NCI-H1436 (cell line): ENCODE measurements at regions not wholly inside any gene's neighbourhood (a gene's known extent, or its start where the extent isn't known, plus 50 kb on each side); places are given as distances from the start of the nearest gene placed in this dataset.
"Not testable (repeated sequence)": the region's sequence is repeated elsewhere in the genome, so short reads cannot be mapped to it uniquely, and the experiment has no call there.

Source experiments
- DNase-seq: peaks from one replicate; lab custom pipeline; 2025; lab: John Stamatoyannopoulos, UW

DNA sequence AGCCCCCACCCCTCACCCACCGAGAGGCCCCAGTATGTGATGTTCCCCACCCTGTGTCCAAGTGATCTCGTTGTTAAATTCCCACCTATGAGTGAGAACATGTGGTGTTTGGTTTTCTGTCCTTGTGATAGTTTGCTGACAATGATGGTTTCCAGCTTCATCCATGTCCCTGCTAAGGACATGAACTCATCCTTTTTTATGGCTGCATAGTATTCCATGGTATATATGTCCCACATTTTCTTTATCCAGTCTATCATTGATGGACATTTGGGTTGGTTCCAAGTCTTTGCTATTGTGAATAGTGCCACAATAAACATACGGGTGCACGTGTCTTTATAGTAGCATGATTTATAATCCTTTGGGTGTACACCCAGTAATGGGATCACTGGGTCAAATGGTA, 79.2 kb downstream of the PXDC1 start:
- not testable (repeated sequence) for DNase-seq

DNA sequence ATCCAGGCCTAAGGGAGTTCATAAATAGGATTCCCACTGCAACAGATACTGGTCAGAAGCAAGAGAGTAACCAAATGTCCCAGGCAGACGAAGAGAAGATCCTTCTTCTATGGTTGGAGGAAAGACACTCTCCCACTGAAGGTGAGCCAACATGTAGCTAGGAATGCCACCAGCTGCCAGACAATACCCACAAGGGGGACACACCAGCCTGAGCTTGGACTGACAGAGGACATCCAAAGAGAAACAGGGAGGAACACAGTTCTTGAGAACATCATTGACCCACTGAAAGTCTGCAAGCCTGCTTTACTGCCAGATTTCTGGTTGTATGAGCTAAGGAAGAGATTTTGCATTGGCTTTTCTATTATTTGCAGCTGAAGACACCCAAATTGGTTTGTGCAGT, 80.1 kb downstream of the PXDC1 start:
- DNase-seq: no peak

DNA sequence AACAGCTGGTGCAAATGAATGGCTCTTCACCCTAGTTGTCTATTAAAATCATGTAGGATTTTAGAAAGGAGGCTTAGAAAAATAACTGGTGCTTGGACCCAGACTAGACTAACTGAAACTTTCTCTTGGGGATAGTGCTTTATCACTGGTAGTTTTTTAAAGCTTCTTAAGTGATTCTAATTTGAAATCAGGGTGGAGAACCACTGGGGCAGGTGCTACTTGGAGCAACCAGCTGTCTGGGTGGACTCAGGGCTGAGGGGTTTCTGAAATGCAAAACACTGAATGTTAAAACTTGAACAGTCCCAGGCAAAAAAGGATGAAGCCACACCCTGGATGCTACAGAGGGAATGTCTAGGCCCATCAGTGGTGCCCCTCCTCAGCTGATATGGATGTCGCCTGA, 81.2 kb downstream of the PXDC1 start:
- DNase-seq: no peak

DNA sequence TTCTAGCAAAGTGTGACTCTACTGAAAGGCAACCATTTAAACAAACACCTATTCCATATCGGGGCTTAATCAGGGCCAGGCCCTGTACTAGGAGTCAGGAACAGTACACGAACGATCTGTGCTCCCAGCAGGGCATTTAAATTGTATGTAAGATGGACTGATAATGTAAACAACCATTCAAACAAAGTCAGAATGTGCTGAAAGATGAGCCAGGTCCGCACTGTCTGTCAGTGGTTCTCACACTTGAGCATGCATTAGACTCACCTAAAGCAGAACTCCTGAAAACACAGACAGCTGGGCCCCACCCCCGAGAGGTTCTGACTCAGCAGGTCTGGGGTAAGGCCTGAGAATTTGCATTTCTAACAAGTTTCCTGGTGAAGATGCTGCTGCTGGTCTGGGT, 81.6 kb downstream of the PXDC1 start:
- DNase-seq: no peak

DNA sequence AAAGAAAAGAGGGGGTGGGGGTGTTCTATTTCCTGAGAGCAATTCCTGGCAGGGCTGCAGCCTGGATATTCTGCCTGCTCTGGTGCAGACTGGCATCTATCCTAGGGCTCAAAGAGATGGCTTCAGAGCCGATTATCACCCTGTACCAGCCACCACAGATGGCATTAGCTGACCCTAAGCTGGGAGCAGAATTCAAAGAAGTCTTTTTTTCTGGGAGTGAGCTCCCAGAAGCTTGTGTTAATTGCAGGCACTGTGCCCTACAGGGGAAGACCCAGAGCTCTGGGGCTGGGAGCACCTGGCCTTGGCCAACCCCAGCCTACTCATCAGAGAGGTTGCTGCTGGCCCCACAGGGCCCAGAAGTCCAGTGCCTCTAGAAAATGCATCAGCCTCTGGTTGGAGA, 85.9 kb downstream of the PXDC1 start:
- no peak for DNase-seq

DNA sequence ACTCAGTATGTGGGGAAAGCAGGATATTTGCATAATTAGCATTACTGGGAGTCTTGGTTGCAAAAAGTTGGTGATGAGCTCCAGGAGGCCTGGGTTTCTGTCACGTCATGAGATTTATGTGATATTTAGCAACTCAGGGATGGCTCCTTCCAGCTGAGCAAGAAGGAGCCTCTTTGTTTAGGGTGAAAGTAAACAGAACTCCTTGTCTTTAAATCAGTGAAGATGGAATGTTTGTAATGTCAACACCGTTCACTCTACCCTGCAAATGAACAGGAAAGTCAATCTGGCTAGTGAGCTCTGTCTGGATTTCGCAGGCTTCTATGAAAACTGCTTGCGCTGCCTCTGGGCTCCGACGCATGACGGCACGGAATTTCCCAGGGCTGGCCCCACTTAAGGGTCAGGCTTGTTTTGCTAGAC, 86.9 kb downstream of the PXDC1 start:
- no peak for DNase-seq

DNA sequence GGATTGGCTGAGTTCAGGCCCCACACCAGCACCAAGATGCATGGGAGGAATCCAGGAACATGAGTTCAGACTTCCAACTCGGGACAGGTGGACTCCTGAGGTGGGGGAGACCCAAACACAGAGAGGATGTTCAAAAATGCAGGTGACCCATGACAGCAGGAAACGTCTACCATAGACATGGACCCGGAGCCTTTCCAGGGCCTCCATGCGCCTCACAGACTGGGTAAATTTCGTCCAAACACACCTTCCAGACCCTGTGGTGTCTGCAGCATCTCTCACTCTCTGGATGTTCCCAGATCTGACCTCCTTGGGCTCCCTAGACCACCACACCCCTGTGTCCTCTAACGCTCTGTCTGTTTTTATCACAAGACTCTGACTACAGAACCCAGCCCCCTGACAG, 87.7 kb downstream of the PXDC1 start:
- no peak for DNase-seq

DNA sequence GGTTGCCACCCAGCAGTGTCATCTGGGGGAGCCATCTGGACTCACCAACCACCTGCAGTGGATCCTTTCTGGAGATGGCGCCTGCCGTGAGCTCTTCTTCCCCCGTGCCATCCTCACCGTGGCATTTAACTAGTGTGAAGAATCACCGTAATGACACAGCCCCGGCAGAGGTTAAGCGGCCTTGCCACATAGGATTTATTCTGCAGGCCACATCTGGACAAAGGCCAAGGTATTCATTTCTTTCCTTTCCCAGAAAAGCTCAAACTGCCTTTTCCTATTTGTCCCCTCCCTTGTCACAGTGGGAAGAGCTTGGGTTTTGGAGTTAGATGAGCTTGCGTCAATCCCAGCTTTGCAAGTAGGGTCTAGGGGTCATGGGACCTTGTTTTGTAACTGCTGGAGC, 88.4 kb downstream of the PXDC1 start:
- DNase-seq: no peak

DNA sequence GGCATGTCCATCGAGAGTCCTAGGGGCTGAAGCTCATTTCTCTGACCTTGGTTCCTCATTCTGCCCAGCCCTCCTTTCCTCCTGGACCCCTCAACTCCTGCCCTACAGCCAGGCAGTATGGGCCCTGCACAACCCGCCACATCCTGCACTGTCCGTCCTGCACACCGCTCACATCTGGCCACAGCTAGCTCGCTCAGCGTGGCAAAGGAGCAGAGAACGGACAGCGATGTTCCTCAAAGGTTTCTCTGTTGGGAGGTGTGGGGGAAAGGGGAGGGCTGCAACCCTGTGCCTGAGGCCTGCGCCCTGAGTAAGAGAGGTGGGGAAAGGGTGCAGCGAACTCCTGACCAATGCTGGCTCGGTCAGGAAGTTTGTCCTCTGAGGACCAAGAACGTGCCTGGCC, 90.1 kb downstream of the PXDC1 start:
- DNase-seq: no peak

DNA sequence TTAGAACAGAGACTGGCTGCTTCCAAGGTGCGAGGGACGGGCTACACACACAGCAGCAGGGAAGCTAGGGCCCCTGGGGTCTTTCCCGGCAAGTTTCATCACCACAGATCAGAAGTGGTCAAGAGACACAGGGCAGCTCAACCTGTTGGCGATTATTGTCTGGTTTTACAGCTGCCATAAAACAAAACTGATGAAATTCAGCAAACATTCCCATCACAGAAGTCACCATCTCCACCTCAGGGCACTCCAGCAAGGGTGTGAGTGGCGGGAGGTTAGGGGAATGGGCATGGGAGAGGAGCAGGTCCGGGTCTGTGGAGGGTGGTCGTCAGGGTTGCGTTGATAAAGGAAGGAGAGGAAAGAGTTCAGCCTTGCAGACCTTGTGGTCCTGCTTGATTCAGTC, 91.0 kb downstream of the PXDC1 start:
- DNase-seq: no peak

DNA sequence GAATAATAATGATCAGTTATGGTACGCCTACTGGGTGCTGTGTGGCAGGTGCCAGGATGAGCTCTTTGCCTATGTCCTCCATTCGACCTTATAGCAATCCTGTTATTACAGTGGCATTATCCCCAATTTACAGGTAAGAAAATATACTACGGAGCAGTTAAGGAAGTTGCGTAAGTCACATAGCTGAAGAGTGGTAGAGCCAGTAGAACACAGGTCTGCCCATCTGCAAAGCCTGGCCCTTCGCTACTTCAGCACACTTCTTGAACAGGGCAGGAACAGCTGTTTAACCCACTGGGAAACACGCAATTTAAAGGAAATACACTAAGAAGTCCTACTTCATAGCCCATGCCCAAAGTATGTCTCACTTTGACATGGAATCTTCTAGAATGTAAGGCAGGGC, 91.8 kb downstream of the PXDC1 start:
- no peak for DNase-seq

DNA sequence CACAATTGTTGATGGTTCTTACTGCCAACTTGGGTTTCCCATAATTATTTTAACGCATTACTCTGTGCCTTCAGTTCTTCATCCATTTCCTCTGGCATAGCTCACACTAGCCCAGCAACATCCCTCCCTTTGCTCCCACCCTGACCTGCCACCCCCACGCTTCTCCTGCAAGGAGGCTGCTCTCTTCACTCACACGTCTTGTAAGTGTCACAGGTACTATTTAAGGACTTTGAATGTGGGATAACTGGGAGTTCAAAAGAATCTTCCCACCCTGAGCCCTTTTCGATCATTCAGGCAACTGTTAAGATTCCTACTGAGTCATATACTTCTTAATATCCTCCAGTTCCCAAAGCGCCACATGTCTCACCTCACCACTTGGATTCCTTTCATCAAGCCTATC, 95.4 kb downstream of the PXDC1 start:
- DNase-seq: no peak

DNA sequence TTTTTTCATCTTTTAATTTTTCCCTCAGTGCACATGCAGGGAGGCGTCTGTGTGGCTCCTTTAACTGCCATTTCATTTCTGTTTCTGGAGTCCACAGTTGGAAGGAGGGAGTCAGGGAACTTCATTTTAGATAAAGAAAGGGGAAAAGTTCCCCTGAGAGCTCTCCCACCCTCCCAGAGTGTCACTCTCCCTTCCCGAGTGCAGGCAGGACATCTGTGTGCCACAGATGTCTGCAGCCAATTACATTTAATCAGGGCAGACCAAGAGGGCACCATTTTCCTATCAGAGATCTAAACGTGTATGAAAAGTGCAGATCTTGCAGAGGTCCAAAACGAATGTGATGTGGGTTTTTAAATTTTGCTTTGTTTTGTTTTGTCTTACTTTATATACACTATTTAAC, 96.6 kb downstream of the PXDC1 start:
- DNase-seq: no peak

DNA sequence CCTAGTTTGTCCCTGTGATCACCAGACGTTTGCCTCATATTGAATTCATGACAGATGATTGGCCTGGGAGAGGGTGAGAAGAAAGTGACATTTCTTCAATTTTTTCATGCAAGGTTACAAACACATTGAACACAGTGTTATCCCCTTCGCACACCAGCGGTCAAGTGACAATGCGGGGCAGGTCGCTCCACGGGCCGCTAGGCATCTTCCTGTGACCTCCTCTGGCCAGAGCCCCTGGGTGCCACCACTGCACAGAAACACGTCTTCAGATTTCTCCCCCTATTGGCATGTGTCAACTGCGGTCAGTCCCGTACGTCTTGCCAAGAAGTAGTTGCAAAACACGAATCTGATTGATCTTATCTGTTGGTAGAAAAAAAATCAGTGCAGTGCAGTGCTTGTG, 97.1 kb downstream of the PXDC1 start:
- DNase-seq: no peak

DNA sequence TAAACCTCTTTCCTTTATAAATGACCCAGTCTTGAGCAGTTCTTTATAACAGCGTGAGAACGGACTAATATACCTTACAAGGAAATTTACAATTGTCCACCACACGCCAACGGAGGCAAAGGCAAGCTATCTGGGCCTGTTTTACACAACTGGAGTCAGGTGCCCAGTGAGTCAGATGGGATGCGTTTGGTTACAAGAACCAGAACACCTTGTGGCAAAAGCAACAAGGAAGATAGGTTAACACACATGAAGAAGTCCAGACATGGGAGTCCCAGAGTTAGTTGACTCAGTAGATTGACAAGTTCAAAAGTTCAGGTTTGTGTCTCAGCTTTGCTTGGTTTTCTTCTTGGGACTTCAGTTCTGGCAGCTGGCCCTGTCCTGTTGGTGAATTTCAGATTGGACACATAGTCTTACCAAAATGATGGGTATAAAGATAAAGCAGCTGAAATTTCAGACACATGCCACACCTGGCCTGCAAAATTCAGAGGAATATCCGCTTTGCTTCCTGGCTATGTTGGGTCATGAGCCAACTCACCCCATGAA, 97.9 kb downstream of the PXDC1 start:
- no peak for DNase-seq

DNA sequence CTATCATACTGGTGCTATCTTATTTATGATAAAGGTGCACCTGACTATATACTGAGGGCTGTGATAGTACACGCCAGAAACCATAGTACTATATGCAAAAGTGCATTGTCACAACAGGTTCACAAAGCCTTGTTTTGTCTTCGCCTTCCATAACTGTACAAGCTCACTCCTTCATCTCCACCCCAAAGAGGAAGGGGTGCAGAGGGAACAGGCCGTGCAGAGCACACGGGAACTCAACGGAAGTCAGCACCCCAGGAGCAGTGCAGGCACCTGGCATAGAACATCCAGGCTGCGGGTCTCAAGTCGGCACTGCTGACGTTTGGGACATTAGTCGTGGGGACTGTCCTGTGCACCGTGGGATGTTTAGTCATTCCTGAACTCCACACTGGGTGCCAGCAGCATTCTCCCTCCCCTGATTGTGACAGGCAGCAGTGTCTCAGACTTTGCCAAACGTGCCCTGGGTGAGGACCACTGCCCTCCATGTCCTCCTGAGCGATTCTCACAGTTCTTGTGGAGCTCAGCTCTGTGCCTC, 99.7 kb downstream of the PXDC1 start:
- DNase-seq: no peak

DNA sequence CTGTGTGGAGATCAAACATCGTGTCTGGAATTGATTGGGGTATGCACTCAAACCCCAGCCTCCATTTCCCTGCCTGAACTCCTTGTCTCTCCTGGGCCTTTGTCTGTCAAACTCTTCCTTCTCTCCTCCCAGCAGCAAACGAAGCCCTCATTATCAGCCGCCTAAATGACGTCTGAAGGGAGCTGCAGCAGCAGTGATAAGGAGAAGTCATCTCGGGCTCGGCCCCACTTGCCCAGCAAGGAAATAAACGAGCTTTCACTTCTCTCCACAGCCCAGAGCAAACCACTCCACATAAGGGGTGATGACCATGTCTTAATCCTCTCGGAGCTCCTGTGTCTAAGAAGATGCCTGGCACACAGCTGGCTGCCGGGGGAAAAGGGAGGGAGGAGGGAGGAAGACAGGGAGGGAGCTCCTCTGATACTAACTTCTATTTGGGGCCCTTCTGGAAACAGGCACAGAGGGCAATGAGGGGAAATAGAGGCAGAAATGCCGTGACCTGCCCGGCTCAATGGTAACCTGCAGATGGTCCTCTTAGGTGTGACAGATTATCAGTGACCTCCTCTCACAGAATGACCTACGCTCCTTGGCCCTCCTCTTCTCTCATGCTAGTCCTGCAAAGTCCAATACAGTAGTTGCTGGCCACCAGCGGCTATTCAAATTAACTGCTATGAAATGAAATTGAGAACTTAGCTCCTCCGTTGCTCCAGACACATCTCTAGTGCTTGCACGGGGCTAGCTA, 100.4 kb downstream of the PXDC1 start:
- no peak for DNase-seq

DNA sequence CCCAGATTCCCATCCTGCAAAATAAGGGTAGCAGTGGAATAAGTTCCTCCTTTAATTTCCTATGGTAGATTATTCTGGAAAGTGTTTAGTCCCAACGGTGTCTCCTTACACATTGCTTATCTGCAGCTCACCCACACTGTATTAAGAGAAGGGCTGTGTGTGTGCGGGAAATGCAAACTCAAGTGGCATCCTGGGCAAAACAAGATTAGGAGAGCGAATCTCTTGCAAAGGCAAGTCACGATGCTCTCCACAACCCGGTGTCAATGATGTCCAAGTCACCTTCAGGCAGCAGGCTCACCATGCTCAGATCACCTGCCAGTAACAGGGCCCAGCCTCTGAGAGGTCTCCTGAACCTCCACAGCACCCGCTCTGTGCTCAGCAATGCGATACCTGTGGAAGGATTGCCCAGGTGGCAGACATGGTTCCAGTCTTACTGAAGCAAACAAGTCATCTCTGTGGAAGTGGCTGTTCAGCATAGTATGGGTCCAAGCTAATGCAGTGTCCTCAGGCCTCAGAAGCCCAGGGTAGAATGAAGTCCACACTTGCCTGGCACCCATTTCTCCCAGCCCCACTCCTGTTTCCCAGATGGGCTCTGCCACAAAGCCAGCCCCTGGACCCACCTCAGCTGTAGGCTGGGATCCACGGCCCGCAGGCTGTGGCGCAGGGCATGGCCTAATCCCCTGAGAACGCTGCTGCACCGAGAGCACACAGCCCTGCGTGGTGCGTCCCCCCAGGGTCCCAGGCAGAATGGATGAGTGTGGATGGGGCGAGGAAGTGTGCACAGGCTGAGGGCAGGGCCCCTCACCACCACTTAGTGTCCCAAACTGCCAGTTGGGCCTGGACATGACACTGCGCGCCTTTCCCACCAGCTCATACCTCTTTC, 101.2 kb downstream of the PXDC1 start:
- DNase-seq: no peak

DNA sequence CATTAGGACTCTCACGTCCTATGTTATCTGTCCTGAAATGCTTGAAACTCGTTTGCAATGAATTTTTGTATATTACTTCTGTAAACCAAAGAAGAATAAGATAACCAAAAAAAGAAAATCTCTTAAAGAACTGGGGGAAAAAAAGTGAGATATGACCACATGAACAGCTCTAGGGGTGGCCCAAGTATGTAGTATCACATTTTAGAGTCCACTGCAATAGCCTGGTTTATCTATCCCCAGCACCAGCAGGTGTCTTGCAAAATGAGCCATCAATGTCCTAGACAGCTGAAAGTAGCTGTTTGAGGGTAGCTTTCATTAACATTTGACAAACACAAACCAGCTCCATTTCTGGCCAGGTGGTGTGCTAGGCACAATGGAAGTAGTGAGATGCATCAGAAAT, 102.8 kb downstream of the PXDC1 start:
- DNase-seq: no peak

DNA sequence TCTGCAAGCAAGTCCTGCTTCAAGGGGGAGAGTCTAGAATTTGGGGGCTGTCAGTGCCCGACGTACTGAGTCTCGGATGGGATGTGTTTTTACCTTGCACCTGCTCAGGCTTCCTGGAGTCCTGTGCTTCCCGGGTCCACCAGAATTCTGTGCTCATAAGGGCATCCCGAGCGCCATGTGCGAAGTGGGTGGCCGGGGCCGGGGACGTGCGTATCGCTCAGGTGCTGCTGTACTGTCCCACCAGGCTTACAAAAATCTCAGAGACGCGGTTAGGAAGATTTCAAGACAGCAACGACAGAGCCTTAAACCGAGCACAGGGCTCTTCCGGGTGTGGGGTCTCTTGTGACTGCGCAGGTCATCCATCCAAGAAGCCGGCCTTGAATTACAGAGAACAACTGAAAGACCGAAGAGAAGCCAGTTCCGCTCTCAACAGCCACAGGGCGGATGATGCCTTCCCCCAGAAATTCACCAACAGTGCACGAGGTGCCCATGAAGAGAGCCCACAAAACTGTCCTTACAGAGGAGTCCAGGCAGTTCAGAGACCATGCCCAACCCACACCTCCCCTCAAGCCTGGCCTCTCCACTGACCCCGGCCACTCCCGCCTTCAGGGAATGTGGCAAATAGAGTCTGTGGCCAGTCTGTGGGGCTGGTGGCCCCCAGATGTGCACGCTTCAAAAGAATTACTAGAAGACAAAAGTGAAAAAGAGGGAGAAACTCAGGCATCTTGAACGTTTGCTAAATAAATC, 104.7 kb downstream of the PXDC1 start:
- DNase-seq: no peak

DNA sequence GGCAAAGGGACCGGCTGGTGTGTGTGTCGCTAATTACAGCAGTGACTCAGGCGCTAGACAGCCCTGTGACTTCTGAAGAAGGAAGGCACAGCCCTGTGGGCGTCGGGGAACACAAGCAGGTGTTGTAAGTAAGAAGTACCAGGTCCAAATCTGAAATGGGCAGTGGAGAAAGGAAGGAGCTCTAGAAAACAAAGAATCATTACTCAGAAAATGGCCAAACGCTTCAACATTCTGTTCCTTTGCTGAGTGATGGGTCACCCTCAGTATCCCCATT, 106.8 kb downstream of the PXDC1 start:
- DNase-seq: peak; percentile 9

DNA sequence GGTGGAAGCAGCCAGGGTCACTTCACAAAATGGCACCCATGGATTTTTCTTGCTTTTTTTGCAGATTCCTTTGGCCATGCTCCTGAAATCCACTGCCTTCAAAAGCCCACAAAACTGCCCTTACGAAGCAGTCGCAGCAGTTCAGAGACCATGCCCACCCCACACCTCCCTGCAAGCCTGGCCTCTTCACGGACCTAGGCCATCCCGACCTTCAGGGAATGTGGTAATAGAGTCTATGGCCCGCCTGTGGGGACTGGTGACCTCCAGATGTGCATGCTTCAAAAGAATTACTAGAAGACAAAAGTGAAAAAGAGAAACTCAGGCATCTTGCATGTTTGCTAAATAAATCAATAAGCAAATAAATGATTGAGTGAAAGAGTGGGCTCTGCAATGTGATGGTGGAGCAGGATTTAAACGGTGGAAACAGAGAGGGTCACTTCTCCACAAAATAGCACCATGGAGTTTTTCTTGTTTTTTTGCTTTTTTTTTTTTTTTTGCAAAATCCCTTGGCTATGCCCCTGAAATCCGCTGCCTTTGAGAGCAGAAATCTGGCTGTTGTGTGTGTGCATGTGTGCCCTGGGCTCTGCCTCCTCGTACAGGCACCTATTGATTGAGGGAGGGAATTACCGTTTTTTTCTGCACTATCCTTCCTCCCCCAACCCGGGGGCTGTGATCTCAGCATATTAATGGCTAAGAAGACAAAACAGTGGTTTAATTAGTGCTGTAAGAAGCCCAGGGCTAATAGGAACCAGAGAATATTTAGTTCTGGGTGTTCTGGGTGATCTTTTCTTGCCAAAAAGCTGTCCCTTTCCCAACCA, 107.4 kb downstream of the PXDC1 start:
- DNase-seq: no peak
